GM21528 (cell line): ENCODE measurements at regions not wholly inside any gene's neighbourhood (a gene's known extent, or its start where the extent isn't known, plus 50 kb on each side); places are given as distances from the start of the nearest gene placed in this dataset.

Experiments used
- ATAC-seq: cut with Tn5 transposase; IDR thresholded peaks from one replicate; pipeline ENCODE4 v1.9.1; 2021; ENCODE audit warnings: mild to moderate bottlenecking, moderate library complexity; ENCODE audit not compliant: unreplicated experiment, low FRiP score

- ATAC-seq: no peak
Observed at GRCh38 chr2:196248467-196249094, 77.2 kb upstream of the STK17B start.

GRCh38 chr2:196249171-196249570, 77.8 kb upstream of the STK17B start:
- ATAC-seq: no peak

- peak; percentile 81 for ATAC-seq
Observed at GRCh38 chr2:196249860-196250259, 78.5 kb upstream of the STK17B start.

GRCh38 chr2:196251132-196251531, 79.8 kb upstream of the STK17B start:
- ATAC-seq: no peak

GRCh38 chr2:196252408-196253115, 81.2 kb upstream of the STK17B start:
- ATAC-seq: no peak

GRCh38 chr2:196253116-196253480, 81.7 kb upstream of the STK17B start:
- no peak for ATAC-seq

- no peak for ATAC-seq
Observed at GRCh38 chr2:196256585-196256984, 85.2 kb upstream of the STK17B start.

GRCh38 chr2:196257086-196257485, 85.7 kb upstream of the STK17B start:
- ATAC-seq: no peak

GRCh38 chr2:196258407-196258806, 87.0 kb upstream of the STK17B start:
- ATAC-seq: no peak

GRCh38 chr2:196259507-196260481, 88.4 kb upstream of the STK17B start:
- no peak for ATAC-seq

- ATAC-seq: no peak
Observed at GRCh38 chr2:196260546-196260945, 89.2 kb upstream of the STK17B start.

- no peak for ATAC-seq
Observed at GRCh38 chr2:196262606-196263005, 91.2 kb upstream of the STK17B start.

- peak; percentile 90 for ATAC-seq
Observed at GRCh38 chr2:196263181-196263747, 91.9 kb upstream of the STK17B start.

- ATAC-seq: no peak
Observed at GRCh38 chr2:196266351-196266750, 95.0 kb upstream of the STK17B start.

- no peak for ATAC-seq
Observed at GRCh38 chr2:196266855-196267254, 95.5 kb upstream of the STK17B start.

GRCh38 chr2:196268025-196268424, 96.6 kb upstream of the STK17B start:
- ATAC-seq: no peak

GRCh38 chr2:196268538-196269338, 97.4 kb upstream of the STK17B start:
- no peak for ATAC-seq

- no peak for ATAC-seq
Observed at GRCh38 chr2:196271795-196272194, 100.4 kb upstream of the STK17B start.

- peak; percentile 53 for ATAC-seq
Observed at GRCh38 chr2:196274387-196274809, 103.0 kb upstream of the STK17B start.
